ENCODE measurements at regions not wholly inside any gene's neighbourhood (a gene's known extent, or its start where the extent isn't known, plus 50 kb on each side); places are given as distances from the start of the nearest gene placed in this dataset.
"Not testable (repeated sequence)": the region's sequence is repeated elsewhere in the genome, so short reads cannot be mapped to it uniquely, and the experiment has no call there.

DNA sequence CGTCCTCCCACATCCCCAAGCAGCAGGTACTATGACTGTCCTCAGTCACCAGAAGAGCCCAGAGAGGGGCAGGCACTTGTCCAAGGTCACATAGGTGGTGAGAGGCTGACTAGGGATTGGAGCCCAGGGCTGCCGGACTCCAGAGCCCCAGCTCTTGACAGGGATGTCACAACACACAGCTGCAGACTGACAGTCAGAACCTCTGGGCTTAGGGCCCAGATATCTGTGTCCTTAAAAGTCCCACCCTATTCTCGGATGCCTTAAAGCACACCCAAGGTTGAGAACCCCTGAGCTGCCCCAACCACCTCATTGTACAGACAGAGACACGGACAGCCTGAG lies 622.9 kb downstream of the MATN1 start:
- Histone ChIP-seq H4K20me1 (ENCODE audit: insufficient read depth, low read length, poor library complexity, severe bottlenecking) (no peaks in the 10 kb centered on the region), H3K9me2 (replicated peaks; ENCODE audit: low read depth, low read length) (no peaks in the 10 kb centered on the region), H3K79me2 (ENCODE audit: insufficient read depth, low read length) (no peaks in the 10 kb centered on the region), H2AFZ (ENCODE audit: low read length) (no peak overlapping the region), H3K4me3 (ENCODE audit: low read length, poor library complexity, severe bottlenecking) (no peak overlapping the region), H3K27me3 (ENCODE audit: insufficient read depth, low read length, poor library complexity, severe bottlenecking) (no peaks in the 10 kb centered on the region), H3K9me3 (ENCODE audit: insufficient read depth, low read depth, low read length) (peaks cover 2% of the 10 kb centered on the region; the same call in 1 of the 2 replicates), H3F3A (ENCODE audit: low read depth) (no peaks in the 10 kb centered on the region), H3K9ac (ENCODE audit: low read depth, low read length, poor library complexity, severe bottlenecking) (no peak overlapping the region), H3K4me1 (ENCODE audit: insufficient read depth, low read length, poor library complexity, severe bottlenecking) (no peaks in the 10 kb centered on the region), H3K4me2 (ENCODE audit: low read depth, low read length, poor library complexity, severe bottlenecking) (no peak overlapping the region), H3K36me3 (ENCODE audit: insufficient read depth, low read length) (no peaks in the 10 kb centered on the region)
- no peak for TF ChIP-seq EZH2phosphoT487 (IDR thresholded peaks at IDR 0.05; ENCODE audit: borderline replicate concordance)
- TF ChIP-seq, protein P1, sequence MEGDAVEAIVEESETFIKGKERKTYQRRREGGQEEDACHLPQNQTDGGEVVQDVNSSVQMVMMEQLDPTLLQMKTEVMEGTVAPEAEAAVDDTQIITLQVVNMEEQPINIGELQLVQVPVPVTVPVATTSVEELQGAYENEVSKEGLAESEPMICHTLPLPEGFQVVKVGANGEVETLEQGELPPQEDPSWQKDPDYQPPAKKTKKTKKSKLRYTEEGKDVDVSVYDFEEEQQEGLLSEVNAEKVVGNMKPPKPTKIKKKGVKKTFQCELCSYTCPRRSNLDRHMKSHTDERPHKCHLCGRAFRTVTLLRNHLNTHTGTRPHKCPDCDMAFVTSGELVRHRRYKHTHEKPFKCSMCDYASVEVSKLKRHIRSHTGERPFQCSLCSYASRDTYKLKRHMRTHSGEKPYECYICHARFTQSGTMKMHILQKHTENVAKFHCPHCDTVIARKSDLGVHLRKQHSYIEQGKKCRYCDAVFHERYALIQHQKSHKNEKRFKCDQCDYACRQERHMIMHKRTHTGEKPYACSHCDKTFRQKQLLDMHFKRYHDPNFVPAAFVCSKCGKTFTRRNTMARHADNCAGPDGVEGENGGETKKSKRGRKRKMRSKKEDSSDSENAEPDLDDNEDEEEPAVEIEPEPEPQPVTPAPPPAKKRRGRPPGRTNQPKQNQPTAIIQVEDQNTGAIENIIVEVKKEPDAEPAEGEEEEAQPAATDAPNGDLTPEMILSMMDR (conservative IDR thresholded peaks at IDR 0.05; ENCODE audit: low read length), result no peak

DNA sequence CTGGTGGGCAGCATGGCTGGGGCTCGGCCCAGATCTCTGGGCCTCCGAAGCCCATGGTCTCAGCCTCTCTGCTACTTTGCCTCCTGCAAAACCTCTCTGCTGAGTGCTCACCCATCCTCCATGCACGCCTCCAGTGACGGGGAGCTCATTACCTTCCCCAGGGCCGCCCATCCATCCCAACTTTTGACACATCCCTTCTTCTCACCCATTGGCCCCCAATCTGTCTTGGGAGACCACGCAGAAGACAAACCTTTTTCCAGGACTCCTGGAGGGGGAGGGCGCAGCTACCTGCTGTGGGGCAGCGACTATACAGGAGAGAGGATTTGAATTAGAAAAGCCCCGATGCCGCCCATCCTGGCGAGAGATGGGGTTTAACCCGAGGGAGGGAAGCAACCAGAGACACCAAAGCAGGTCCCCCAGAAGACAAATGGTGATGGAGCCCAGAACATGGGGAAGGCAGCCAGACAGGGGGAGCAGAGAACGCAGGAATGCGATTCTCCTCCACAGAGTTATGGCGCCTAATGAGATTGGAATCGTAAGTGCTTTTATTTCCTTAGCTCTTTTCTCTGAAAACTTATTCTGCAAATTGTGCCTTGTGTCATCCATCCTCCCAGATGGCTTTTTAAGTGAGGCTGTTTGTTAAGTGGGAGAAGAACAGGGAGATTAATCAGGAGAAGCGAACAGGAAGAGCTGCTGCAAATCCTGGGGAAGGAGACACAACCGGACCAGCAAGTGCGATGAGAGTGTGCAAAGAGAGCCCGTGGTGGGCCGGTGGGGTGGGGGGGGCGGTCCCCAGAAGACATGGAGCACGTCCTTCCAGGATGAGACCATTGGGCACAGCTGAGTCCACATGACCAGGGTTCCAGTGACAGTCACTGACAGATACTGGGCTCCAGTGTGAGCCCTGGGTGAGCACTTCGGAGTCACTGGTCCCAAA lies 623.5 kb downstream of the MATN1 start:
- no peaks in the 10 kb centered on the region for H3K79me2 ChIP-seq (ENCODE audit: insufficient read depth, low read length)
- no peaks in the 10 kb centered on the region for H3K4me1 ChIP-seq (ENCODE audit: insufficient read depth, low read length, poor library complexity, severe bottlenecking)
- no peaks in the 10 kb centered on the region for H3K36me3 ChIP-seq (ENCODE audit: insufficient read depth, low read length)
- no peak overlapping the region for H3K9ac ChIP-seq (ENCODE audit: low read depth, low read length, poor library complexity, severe bottlenecking)
- H4K20me1 ChIP-seq (ENCODE audit: insufficient read depth, low read length, poor library complexity, severe bottlenecking), result no peaks in the 10 kb centered on the region
- TF ChIP-seq, protein P1 (conservative IDR thresholded peaks at IDR 0.05; ENCODE audit: low read length), result no peak
- TF ChIP-seq EZH2phosphoT487 (IDR thresholded peaks at IDR 0.05; ENCODE audit: borderline replicate concordance), result no peak
- H3K4me3 ChIP-seq (ENCODE audit: low read length, poor library complexity, severe bottlenecking), result no peak overlapping the region
- no peaks in the 10 kb centered on the region for H3K9me2 ChIP-seq (replicated peaks; ENCODE audit: low read depth, low read length)
- H3K9me3 ChIP-seq (ENCODE audit: insufficient read depth, low read depth, low read length), result peaks cover 5% of the 10 kb centered on the region; the same call in 1 of the 2 replicates
- H3F3A ChIP-seq (ENCODE audit: low read depth), result no peaks in the 10 kb centered on the region
- no peak overlapping the region for H3K4me2 ChIP-seq (ENCODE audit: low read depth, low read length, poor library complexity, severe bottlenecking)
- no peaks in the 10 kb centered on the region for H3K27me3 ChIP-seq (ENCODE audit: insufficient read depth, low read length, poor library complexity, severe bottlenecking)
- H2AFZ ChIP-seq (ENCODE audit: low read length), result no peak overlapping the region

DNA sequence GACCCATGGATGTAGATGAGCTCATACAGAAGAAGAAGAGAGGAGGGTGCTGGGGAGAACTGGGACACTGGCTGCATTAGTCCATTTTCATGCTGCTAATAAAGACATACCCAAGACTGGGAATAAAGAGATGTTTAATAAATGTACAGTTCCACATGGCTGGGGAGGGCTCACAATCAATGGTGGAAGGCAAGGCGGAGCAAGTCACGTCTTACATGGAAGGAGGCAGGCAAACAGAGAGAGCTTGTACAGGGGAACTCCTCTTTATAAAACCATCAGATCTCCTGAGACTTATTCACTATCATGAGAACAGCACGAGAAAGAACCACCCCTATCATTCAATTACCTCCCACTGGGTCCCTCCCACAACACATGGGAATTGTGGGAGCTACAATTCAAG lies 625.5 kb downstream of the MATN1 start:
- H3K36me3 ChIP-seq (ENCODE audit: insufficient read depth, low read length); H3K9me2 ChIP-seq (replicated peaks; ENCODE audit: low read depth, low read length); H3K4me1 ChIP-seq (ENCODE audit: insufficient read depth, low read length, poor library complexity, severe bottlenecking); H3K9ac ChIP-seq (ENCODE audit: low read depth, low read length, poor library complexity, severe bottlenecking); H3K4me3 ChIP-seq (ENCODE audit: low read length, poor library complexity, severe bottlenecking); H3K9me3 ChIP-seq (ENCODE audit: insufficient read depth, low read depth, low read length); H3K79me2 ChIP-seq (ENCODE audit: insufficient read depth, low read length); H3K27me3 ChIP-seq (ENCODE audit: insufficient read depth, low read length, poor library complexity, severe bottlenecking); H3K4me2 ChIP-seq (ENCODE audit: low read depth, low read length, poor library complexity, severe bottlenecking); H2AFZ ChIP-seq (ENCODE audit: low read length); H3F3A ChIP-seq (ENCODE audit: low read depth); H4K20me1 ChIP-seq (ENCODE audit: insufficient read depth, low read length, poor library complexity, severe bottlenecking): not testable (repeated sequence)
